ENCODE measurements at regions not wholly inside any gene's neighbourhood (a gene's known extent, or its start where the extent isn't known, plus 50 kb on each side); places are given as distances from the start of the nearest gene placed in this dataset.

DNA sequence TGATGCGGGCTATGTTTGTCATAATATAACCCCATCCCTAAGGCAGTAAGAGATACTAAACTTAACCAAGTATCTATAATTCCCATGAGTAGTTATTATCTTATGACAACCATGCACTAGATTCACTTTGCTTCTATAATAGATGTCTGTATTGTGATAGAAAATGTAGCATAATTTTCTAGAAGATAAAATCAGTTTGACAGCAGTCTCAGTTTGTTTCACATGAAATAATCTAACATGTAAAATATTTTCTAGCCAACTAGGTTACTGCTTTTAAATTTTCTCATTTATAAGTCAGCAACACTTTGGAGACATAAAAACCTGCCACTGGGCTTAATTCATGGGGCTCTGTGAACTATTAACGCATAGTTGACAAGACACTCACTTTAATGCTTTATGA lies 1410.7 kb upstream of the ATXN8OS start:
- TF ChIP-seq, protein P1, sequence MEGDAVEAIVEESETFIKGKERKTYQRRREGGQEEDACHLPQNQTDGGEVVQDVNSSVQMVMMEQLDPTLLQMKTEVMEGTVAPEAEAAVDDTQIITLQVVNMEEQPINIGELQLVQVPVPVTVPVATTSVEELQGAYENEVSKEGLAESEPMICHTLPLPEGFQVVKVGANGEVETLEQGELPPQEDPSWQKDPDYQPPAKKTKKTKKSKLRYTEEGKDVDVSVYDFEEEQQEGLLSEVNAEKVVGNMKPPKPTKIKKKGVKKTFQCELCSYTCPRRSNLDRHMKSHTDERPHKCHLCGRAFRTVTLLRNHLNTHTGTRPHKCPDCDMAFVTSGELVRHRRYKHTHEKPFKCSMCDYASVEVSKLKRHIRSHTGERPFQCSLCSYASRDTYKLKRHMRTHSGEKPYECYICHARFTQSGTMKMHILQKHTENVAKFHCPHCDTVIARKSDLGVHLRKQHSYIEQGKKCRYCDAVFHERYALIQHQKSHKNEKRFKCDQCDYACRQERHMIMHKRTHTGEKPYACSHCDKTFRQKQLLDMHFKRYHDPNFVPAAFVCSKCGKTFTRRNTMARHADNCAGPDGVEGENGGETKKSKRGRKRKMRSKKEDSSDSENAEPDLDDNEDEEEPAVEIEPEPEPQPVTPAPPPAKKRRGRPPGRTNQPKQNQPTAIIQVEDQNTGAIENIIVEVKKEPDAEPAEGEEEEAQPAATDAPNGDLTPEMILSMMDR (IDR thresholded peaks at IDR 0.05 in 2 of 3, conservative IDR thresholded peaks at IDR 0.05 in 1 of 3; ENCODE audit: insufficient read depth in 2 of 3, low read depth in 1 of 3, low read length in 3 of 3) = no peak
- TF ChIP-seq ZNF224 (CRISPR knock-in tag; IDR thresholded peaks at IDR 0.05) (no peak), POLR2A (conservative IDR thresholded peaks at IDR 0.05) (no peak), ZNF76 (CRISPR knock-in tag; IDR thresholded peaks at IDR 0.05; ENCODE audit: borderline replicate concordance) (no peak), CXXC5 (CRISPR knock-in tag; IDR thresholded peaks at IDR 0.05) (no peak)
- TF ChIP-seq, protein P2, sequence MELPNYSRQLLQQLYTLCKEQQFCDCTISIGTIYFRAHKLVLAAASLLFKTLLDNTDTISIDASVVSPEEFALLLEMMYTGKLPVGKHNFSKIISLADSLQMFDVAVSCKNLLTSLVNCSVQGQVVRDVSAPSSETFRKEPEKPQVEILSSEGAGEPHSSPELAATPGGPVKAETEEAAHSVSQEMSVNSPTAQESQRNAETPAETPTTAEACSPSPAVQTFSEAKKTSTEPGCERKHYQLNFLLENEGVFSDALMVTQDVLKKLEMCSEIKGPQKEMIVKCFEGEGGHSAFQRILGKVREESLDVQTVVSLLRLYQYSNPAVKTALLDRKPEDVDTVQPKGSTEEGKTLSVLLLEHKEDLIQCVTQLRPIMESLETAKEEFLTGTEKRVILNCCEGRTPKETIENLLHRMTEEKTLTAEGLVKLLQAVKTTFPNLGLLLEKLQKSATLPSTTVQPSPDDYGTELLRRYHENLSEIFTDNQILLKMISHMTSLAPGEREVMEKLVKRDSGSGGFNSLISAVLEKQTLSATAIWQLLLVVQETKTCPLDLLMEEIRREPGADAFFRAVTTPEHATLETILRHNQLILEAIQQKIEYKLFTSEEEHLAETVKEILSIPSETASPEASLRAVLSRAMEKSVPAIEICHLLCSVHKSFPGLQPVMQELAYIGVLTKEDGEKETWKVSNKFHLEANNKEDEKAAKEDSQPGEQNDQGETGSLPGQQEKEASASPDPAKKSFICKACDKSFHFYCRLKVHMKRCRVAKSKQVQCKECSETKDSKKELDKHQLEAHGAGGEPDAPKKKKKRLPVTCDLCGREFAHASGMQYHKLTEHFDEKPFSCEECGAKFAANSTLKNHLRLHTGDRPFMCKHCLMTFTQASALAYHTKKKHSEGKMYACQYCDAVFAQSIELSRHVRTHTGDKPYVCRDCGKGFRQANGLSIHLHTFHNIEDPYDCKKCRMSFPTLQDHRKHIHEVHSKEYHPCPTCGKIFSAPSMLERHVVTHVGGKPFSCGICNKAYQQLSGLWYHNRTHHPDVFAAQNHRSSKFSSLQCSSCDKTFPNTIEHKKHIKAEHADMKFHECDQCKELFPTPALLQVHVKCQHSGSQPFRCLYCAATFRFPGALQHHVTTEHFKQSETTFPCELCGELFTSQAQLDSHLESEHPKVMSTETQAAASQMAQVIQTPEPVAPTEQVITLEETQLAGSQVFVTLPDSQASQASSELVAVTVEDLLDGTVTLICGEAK (IDR thresholded peaks at IDR 0.05) = no peak
- TF ChIP-seq, protein P2 (CRISPR knock-in tag; IDR thresholded peaks at IDR 0.05) = no peak
- TF ChIP-seq, protein P3, sequence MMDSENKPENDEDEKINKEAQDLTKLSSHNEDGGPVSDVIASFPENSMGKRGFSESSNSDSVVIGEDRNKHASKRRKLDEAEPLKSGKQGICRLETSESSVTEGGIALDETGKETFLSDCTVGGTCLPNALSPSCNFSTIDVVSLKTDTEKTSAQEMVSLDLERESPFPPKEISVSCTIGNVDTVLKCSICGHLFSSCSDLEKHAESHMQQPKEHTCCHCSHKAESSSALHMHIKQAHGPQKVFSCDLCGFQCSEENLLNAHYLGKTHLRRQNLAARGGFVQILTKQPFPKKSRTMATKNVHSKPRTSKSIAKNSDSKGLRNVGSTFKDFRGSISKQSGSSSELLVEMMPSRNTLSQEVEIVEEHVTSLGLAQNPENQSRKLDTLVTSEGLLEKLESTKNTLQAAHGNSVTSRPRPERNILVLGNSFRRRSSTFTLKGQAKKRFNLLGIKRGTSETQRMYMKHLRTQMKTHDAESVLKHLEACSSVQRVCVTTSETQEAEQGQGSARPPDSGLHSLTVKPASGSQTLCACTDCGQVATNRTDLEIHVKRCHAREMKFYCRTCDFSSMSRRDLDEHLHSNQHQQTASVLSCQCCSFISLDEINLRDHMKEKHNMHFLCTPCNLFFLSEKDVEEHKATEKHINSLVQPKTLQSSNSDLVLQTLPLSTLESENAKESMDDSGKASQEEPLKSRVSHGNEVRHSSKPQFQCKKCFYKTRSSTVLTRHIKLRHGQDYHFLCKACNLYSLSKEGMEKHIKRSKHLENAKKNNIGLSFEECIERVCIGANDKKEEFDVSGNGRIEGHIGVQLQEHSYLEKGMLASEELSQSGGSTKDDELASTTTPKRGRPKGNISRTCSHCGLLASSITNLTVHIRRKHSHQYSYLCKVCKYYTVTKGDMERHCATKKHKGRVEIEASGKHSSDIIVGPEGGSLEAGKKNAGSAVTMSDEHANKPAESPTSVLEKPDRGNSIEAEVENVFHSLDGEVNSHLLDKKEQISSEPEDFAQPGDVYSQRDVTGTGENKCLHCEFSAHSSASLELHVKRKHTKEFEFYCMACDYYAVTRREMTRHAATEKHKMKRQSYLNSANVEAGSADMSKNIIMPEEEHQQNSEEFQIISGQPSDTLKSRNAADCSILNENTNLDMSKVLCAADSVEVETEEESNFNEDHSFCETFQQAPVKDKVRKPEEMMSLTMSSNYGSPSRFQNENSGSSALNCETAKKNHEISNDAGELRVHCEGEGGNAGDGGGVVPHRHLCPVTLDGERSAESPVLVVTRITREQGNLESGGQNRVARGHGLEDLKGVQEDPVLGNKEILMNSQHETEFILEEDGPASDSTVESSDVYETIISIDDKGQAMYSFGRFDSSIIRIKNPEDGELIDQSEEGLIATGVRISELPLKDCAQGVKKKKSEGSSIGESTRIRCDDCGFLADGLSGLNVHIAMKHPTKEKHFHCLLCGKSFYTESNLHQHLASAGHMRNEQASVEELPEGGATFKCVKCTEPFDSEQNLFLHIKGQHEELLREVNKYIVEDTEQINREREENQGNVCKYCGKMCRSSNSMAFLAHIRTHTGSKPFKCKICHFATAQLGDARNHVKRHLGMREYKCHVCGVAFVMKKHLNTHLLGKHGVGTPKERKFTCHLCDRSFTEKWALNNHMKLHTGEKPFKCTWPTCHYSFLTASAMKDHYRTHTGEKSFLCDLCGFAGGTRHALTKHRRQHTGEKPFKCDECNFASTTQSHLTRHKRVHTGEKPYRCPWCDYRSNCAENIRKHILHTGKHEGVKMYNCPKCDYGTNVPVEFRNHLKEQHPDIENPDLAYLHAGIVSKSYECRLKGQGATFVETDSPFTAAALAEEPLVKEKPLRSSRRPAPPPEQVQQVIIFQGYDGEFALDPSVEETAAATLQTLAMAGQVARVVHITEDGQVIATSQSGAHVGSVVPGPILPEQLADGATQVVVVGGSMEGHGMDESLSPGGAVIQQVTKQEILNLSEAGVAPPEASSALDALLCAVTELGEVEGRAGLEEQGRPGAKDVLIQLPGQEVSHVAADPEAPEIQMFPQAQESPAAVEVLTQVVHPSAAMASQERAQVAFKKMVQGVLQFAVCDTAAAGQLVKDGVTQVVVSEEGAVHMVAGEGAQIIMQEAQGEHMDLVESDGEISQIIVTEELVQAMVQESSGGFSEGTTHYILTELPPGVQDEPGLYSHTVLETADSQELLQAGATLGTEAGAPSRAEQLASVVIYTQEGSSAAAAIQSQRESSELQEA (IDR thresholded peaks at IDR 0.05; ENCODE audit: low read depth) = no peak

All from K562 (cell line).